ENCODE measurements at regions not wholly inside any gene's neighbourhood (a gene's known extent, or its start where the extent isn't known, plus 50 kb on each side); places are given as distances from the start of the nearest gene placed in this dataset.
A peak's percentile ranks its signal among the peaks of the same experiment; 100 is the strongest.
"Not testable (repeated sequence)": the region's sequence is repeated elsewhere in the genome, so short reads cannot be mapped to it uniquely, and the experiment has no call there.

DNA sequence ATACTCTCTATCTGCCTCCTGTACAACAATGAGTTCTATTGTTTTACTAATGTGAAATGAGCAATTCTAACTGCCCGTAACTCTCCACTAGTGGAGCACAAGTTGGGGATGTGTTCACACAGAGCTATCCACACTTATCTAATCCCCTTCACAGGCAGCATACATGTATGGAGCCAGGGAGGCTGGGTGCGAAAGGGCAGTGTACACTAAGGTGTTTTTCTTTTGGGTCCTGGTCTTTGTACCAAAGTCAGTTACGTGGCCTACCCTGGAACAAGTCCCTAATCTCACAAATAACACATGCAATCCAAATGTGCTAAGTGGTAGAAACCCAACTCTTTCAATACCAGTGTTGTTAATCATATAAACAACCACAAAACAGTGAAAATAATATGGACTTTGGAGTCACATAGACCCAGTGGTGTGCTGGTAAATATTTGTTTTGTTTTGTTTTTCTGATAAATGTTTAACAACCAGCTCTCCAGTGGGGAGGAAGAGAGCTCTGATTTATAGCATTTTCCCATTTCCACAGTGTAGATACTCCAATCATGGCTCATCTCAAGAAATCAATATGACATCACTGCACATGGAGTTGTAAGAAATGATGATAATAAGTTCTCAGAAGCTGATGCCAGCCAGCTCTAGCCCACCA is 319.9 kb upstream of the DUSP10 start:
- DNase-seq: no peak

DNA sequence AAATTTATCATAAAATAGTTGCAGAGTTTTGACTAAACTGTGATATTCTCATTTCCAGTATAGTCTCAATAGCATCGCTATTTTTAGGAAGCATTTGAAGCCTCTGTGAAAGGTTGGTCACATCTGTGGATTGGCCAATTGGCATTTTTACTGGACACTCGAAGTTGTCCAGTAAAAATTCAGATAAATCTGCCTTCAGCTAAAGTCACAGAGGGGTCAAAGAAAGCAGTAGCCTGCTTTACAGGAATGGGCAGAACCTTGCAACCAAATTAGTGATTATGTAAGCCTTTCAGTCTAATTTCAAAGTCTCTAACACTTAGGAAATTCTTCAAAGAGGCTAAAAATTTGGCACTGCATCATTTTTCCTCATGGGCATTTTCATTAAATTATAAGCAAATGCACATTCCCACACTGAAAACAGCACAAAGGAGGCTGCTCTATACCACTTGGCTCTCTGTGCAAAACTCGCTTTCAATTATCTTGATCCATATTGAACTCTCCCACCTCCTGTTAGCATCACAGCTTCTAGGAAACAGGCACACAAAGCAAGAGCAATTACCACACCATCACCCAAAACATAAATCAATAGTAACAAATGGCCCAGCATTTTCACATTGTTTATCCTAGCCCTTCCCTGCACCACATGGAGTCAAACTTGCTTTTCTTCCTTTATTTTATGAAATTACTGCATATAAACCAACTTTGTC is 318.5 kb upstream of the DUSP10 start:
- no peak for DNase-seq

DNA sequence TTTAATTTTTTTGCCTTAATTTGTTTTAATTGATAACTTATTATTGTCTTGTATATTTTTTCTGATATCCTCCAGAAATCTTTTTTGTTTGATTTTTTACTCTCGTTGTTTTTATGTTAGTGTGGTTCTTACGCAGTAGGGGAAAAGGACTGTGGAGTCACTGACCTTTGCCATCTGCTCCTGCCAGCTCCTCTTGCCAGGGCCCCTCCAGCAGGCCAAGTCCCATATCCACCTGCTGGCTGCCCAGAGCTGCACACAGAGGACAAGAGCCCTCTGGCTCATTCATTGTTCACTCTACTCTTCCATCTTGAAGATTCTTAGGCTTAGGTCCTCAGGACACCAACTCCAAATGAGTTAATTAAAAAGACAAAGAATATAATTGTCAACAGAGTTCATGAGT is 316.4 kb upstream of the DUSP10 start:
- no peak for DNase-seq

DNA sequence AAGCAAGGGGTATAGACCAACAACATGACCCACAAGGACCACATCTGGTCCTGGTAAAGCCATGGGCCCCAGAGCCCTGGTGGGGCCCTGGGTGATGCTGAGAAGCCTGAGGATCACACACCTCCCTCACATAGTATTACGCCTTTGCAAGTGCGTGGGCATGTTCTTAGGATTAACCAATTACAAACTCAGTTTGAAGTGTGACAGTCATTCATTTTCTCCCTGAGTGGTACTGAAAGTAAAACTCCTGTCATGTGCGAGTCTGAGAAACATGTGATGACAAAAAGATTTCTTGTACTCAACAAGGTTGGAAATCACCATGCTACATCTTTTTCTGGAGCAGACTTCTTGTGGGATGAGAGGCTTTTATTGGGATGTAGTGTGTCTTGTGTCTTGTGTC is 315.3 kb upstream of the DUSP10 start:
- no peak for DNase-seq

DNA sequence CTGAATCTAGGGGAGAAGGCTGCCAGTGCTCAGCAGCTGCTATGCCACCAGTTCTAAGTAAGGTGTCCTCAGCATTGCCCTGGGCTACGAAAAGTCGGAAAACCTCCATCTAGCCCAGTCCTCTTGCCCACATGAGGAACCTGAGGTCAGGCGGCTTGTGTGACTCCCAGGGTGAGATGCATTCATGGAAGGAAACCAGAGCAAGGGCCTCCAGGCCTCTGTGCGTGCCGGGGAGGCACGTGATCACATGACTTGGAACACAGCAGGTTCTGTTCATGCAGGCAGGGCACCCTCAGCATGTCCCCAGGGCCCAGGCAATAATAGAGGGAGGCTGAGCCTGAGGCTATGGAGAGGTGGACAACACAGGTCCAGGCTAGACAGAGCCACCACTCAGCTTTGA is 312.5 kb upstream of the DUSP10 start:
- no peak for DNase-seq

DNA sequence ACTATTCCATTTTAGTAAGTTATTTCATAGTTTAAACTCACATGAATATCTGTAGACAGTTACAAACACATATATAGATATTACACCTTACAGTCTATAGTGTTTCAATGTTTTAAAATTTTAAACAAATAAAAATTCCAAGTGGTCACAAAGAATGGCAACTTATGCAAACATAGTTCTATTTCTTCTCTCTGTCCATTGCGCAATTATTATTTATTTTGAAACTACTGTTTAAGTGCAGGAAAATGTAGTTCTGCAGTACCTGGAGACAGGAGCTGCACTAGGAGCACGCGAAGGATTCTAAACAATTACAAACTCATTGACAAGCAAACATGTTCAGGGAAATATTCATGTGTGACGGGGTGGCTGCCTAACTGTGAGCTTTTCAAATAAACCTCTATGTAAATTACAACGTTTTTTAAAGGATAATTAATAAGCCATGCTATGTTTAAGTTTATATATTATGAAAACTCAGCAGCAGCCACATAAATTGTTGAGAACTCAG is 312.0 kb upstream of the DUSP10 start:
- no peak for DNase-seq

DNA sequence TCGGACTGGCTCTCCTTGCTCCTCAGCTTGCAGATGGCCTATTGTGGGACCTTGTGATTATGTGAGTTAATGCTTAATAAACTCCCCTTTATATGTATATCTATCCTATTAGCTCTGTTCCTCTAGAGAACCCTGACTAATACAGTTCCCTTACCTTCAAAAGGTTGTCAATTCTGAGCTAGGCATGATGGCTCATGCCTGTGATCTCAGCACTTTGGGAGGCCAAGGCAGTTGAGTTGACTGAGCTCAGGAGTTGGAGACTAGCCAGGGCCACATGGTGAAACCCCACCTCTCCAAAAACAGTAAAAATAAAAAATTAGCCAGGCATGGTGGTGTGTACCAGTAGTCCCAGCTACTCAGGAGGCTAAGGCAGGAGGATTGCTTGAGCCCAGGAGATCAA is 309.4 kb upstream of the DUSP10 start:
- not testable (repeated sequence) for DNase-seq

DNA sequence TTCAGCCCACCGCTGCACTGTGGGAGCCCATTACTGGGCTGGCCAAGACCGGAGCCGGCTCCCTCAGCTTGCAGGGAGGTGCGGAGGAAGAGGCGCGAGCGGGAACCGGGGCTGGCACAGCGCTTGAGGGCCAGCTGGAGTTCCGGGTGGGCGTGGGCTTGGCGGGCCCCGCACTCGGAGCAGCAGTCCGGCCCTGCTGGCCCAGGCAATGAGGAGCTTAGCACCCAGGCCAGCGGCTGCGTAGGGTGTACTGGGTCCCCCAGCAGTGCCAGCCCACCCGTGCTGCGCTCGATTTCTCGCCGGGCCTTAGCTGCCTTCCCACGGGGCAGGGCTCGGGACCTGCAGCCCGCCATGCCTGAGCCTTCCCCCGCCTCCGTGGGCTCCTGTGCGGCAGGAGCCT is 307.8 kb upstream of the DUSP10 start:
- DNase-seq: not testable (repeated sequence)

DNA sequence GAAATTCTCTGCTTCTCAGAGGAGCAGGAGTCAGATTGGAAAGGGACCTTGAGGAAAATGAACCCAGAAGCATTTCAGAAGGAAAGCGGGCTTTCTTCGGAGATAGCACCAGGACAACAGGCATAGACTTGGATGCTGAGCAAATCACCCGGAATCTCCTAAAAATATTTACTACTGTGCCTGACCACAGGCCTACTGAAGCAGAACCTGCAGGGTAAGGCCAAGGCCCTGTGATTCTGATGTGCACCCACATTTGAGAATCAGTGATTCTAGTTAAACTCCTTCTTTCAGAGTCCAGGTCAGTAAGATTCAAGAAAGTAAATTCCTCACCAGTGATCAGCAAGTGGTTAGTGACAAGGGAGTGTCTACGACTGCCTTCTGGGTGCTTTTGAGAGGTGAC is 307.3 kb upstream of the DUSP10 start:
- DNase-seq: no peak

DNA sequence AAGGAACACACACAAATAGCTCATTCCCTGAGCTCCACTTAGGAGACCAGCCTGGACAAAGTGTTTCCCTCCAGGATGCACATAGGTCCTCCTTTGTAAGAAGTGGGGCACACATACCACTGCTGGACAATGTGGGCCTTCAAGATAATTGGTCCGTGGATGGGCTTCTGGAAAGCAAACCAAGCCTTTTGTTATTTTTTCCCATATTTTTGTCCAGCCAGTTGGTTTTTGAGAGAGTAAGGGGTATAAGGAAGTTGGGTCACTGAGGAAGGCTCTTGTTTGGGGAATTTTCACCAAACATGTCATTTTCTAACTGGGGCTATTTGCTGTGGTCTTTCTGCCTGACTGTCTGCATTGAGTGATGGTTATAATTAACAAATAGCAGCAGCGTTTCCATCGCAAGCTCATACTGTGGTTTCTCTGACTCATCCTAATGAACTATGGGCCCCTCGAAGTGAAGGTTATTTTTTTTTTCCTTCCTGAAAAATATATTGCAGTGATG is 306.3 kb upstream of the DUSP10 start:
- DNase-seq: peak; percentile 83

DNA sequence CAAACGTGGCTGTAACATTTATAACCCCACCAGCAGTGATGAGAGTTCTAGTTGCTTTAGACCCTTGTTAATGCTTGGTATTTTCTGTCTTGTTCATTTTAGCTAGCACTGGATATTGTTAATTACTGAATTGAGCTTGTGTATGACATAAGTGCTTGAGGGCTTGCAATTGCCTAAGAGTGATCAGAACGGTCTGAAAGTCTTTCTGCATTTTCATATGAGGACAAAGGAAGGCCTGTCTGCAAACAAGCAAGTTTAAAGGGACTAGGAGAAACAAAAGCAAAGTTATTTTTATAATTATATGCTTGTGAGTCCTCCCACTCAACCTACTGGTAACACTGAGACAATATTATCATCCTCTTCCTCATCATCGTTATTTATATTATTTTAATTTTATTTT is 305.5 kb upstream of the DUSP10 start:
- no peak for DNase-seq

DNA sequence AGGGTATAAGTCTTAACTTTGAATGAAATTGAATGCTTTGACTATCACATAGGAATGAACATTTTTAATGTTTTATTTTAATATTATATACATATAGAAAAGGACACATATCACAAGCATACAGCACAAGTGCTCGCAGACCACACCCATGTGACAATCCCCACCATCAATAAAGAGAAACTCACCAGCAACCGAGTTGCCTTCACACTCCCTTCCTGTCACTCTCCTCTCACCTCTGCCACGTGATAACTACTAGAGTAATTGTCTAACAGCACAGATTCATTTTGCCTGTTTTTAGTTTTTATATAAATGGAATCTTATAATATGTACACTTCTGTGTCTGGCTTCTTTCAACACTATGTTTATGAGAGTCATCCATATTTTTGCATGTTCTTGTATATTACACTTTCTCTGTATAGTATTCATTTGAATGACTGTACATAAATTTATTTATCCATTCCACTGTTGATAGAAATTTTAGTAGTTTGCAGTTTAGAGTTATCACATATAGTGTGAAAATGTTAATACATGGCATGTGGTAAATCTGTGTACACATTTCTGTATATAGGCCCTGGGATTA is 304.9 kb upstream of the DUSP10 start:
- no peak for DNase-seq

DNA sequence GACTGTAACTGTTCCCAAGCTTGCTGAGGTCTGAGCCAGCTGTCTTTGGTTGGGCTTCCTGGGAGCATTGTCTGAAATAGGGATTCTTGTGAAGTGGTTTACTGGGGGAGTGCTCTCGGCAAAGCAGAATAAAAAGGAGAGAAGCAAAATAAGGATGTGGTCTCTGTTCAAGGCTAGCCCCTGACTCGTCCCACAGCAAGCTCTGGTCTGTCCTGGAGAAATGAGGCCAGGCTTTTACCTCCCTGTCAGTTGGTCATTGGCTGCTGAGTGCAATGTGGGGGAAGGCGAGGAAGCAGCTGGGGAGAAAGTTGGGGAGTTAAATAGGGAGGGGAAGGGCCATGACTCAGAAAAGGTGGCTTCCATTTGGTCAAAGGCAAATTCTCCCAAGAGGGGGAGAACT is 303.9 kb upstream of the DUSP10 start:
- DNase-seq: peak; percentile 52

DNA sequence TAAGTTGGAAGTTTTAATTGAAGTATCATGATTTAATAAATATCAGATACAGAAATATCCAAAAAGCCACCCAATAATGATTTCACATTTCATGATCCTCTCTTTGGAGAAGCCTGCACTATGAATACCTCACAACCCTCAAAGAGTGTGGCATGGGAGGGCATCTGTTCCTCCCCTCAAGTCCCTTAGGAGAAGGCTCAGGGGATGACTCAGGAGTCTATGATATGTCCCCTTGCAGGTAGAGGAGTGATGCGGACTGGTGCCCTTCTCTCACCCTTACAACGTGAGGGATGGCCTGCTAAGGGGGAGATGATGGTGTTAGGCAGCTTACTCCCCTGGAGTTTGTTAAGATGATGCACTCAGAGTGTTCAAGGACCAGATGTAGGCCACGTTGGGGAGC is 303.3 kb upstream of the DUSP10 start:
- DNase-seq: no peak

DNA sequence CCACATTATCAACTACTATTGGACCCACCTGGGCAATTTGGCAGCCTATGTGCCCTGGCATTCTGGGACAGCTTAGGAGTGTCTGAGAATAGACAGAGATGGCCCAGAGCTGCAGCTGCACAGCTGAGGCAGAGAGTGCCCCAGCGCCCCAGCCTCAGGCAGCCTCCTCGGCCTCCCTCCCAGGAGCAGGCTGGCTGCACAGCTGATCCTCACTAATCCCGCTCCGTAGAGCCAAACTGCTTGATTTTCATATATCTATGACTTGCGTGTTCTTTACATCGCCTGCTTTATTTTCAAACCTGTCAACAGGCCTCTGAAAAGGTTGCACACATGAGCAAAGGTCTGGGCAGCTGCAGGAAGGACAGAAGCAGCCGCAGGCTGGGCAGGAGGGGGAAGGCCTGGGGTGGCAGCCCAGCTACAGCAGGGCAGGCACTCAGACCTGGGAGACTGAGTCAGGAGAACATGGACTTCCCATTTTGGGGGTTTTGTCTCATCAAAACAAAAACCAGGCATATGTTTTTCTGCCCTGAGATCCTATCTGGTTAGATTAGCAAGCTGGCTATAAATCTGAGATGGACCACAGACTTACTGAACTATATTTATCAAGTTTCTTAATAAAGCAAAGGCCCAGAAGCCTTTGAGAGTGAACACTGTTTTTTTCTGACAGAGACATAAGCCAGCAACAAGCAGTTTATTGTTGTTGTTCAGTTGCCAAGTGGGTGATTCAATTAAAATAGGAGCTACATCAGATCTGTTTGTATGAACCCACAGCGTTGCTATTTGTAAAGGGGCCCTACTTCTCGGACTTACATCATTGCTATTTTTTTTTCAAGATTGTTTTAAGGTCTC is 301.8 kb upstream of the DUSP10 start:
- peak; percentile 89 for DNase-seq

DNA sequence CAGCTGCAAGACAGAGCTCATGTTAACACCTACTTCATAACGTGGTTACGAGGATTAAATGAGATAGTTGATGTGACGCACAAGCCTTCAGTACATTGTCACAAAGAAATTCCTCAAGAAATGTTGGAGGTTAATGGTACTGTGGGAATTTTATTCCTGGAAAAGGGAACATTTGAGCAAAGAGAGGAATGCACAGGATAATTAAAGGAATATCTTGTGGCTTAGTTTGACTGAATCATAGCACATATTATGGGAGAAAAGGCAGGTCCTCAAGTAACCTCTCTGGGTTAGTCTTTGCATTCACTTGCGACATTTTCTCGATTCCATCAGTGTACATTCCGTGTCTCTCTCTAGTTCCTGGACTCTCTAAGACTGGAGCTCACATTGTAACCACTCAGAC is 300.2 kb upstream of the DUSP10 start:
- DNase-seq: peak; percentile 91

DNA sequence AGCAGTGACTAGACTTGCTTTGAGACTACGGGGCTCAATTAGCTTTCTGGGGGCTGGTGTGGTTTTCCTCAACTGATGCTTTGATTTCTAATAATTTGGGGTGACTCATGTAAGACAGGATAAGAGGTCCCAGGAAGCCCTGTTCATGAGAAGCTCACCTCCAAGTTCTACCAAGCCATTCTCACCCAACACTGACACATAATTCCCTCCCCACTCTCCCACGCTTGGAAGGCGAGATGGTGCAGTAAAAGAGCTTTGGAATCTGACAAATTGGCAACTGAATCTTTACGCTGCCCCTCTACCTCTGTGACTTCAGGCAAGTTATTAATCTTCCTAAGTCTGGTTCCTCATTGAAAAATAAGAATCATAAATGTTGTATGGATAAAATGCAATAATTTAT is 299.1 kb upstream of the DUSP10 start:
- DNase-seq: no peak

DNA sequence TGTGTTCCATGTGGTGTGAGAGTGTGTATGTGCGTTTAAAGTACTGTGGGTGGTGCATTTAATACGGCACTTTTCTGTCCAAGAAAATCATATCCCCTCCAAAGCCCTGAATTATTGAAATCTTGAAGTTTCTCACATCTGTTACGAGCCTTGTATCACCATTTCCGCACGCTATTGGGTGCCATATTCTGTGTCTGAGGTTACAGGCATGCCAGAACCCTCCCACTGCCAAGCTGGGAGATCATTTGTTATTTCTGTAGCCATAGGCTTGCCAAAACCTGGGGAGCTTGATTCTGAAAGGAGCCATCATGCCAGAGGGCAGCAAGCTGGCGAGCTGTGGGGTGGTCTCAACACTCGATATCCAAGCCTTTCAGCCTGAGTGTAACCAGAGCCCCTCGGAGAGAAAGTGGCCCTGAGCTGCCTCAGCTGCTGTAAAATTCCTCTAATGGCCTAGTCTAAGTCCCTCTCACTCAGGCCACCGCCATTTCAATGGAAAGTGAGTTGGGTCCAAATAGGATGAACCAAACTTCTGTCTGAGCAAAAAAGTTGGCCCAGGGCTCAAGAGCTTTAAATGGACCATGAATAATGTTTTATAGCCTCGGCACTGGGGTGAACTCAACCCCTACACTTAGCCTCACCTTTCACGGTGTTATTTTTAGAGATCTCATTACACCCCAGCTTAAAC is 298.4 kb upstream of the DUSP10 start:
- DNase-seq: no peak

DNA sequence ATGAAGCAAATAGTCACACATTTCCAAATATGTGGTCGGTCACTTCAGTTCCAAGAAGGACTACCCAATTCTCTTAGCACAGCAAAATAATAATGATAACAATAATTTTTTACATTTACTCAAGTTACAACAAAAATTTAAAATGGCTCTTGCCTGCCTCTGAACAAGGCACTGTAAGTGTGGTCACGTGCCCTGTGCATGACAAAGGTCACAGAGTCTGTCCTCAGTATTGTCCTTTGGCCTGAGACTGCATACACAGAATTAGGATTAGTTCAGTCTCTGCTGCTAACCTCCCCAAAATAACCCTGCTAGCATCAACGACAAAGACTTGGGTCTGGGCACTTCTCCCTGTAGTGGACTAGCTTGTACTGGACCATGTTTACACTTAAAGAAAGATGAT is 297.1 kb upstream of the DUSP10 start:
- no peak for DNase-seq

DNA sequence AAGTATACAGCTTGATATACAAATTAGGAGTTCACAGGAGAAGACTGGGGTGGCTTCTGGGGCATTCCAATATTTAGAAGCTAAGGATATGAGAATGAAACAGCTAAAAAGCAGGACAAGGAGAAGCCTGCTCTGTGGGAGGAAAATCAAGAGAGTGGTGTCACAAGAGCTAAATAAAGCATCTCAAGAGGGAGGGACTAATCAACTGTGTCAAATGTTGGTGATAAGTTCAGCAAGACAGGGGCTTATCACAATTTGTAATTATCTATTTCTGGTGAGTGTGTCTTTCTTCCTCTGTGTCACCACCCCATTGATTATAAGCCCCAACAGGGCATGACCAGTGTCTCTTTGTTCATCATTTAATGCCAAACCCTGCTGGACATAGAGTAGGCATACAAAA is 295.8 kb upstream of the DUSP10 start:
- DNase-seq: no peak

DNA sequence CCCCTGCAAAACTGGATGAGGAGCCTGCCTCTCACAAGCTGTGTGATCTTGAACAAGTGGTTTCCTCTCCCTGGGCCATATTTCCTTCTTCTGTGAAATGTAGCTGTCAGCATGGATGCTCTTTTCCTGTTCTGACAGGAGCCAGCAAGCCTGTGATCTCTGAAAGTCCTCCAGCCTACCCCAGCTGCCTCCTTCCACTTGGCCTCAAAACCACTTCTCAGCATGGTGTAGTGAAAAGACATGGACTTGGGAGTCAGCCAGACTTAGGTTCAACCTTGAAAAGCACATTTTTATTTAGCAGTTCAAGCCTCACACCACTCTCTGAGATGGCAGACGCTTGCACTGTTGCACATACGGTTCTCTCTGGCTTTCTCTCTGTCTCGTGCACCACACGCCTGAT is 292.9 kb upstream of the DUSP10 start:
- DNase-seq: peak; percentile 70

DNA sequence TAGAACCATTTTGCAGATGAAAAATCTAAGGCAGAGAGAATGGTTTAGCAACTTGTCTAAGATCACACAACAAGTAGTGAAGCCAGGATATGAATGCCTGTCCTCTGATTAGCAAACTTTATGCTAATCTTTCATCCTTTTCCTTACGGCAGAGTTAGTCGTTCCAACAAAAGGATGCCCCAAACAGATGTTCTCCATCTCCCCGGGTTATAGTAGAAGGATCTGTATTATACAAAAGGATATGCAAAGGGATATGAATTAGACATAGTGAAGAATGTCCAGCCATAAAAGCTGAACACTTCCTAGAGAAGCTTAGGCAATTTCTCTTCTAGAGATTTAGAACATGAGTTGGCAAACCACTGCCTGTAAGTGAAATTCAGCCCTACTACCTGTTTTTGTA is 291.6 kb upstream of the DUSP10 start:
- no peak for DNase-seq
